ENCODE measurements at regions not wholly inside any gene's neighbourhood (a gene's known extent, or its start where the extent isn't known, plus 50 kb on each side); places are given as distances from the start of the nearest gene placed in this dataset.

GRCh38 chr2:6336752-6337471, 528.8 kb downstream of the CMPK2 start:
- TF ChIP-seq CBFB (CRISPR knock-in tag; IDR thresholded peaks at IDR 0.05; ENCODE audit: low read depth) (no peak), TEAD1 (CRISPR knock-in tag; IDR thresholded peaks at IDR 0.05) (no peak), ETV6 (CRISPR knock-in tag; IDR thresholded peaks at IDR 0.05) (no peak), NR3C1 (CRISPR knock-in tag; conservative IDR thresholded peaks at IDR 0.05; ENCODE audit: low read depth) (no peak), CREB1 (CRISPR knock-in tag; IDR thresholded peaks at IDR 0.05) (no peak), JUN (CRISPR knock-in tag; IDR thresholded peaks at IDR 0.05) (no peak), MLX (CRISPR knock-in tag; IDR thresholded peaks at IDR 0.05) (no peak), GRHL2 (CRISPR knock-in tag; IDR thresholded peaks at IDR 0.05; ENCODE audit: insufficient replicate concordance, severe bottlenecking) (no peak), SP1 (CRISPR knock-in tag; conservative IDR thresholded peaks at IDR 0.05) (no peak), NFYB (CRISPR knock-in tag; conservative IDR thresholded peaks at IDR 0.05; ENCODE audit: low read depth) (no peak)
- TF ChIP-seq, protein P1, sequence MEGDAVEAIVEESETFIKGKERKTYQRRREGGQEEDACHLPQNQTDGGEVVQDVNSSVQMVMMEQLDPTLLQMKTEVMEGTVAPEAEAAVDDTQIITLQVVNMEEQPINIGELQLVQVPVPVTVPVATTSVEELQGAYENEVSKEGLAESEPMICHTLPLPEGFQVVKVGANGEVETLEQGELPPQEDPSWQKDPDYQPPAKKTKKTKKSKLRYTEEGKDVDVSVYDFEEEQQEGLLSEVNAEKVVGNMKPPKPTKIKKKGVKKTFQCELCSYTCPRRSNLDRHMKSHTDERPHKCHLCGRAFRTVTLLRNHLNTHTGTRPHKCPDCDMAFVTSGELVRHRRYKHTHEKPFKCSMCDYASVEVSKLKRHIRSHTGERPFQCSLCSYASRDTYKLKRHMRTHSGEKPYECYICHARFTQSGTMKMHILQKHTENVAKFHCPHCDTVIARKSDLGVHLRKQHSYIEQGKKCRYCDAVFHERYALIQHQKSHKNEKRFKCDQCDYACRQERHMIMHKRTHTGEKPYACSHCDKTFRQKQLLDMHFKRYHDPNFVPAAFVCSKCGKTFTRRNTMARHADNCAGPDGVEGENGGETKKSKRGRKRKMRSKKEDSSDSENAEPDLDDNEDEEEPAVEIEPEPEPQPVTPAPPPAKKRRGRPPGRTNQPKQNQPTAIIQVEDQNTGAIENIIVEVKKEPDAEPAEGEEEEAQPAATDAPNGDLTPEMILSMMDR (IDR thresholded peaks at IDR 0.05): no peak
- TF ChIP-seq, protein P2, sequence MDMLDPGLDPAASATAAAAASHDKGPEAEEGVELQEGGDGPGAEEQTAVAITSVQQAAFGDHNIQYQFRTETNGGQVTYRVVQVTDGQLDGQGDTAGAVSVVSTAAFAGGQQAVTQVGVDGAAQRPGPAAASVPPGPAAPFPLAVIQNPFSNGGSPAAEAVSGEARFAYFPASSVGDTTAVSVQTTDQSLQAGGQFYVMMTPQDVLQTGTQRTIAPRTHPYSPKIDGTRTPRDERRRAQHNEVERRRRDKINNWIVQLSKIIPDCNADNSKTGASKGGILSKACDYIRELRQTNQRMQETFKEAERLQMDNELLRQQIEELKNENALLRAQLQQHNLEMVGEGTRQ (CRISPR knock-in tag; IDR thresholded peaks at IDR 0.05): no peak
- TF ChIP-seq, protein P3, sequence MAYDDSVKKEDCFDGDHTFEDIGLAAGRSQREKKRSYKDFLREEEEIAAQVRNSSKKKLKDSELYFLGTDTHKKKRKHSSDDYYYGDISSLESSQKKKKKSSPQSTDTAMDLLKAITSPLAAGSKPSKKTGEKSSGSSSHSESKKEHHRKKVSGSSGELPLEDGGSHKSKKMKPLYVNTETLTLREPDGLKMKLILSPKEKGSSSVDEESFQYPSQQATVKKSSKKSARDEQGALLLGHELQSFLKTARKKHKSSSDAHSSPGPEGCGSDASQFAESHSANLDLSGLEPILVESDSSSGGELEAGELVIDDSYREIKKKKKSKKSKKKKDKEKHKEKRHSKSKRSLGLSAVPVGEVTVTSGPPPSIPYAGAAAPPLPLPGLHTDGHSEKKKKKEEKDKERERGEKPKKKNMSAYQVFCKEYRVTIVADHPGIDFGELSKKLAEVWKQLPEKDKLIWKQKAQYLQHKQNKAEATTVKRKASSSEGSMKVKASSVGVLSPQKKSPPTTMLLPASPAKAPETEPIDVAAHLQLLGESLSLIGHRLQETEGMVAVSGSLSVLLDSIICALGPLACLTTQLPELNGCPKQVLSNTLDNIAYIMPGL (CRISPR knock-in tag; IDR thresholded peaks at IDR 0.05): no peak
- TF ChIP-seq, protein P4, sequence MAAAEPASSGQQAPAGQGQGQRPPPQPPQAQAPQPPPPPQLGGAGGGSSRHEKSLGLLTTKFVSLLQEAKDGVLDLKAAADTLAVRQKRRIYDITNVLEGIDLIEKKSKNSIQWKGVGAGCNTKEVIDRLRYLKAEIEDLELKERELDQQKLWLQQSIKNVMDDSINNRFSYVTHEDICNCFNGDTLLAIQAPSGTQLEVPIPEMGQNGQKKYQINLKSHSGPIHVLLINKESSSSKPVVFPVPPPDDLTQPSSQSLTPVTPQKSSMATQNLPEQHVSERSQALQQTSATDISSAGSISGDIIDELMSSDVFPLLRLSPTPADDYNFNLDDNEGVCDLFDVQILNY (CRISPR knock-in tag; IDR thresholded peaks at IDR 0.05): no peak

Measured in WTC11 (cell line).